Neural crest cell (in vitro differentiated cells): ENCODE measurements at regions not wholly inside any gene's neighbourhood (a gene's known extent, or its start where the extent isn't known, plus 50 kb on each side); places are given as distances from the start of the nearest gene placed in this dataset.

Experiments
- DNase-seq: peaks from one replicate; pipeline ENCODE4 v3.0.0; 2021; ENCODE audit warnings: low read depth, mixed read lengths, low spot score
- H3K27ac Mint-ChIP-seq: one replicate; pipeline ENCODE4 v1.8.0; 2021; ENCODE audit warnings: mild to moderate bottlenecking, mixed read lengths; ENCODE audit not compliant: unreplicated experiment
- H3K27me3 Mint-ChIP-seq: 2 replicates; pipeline ENCODE4 v1.8.0; 2021; ENCODE audit warnings: low read depth, mild to moderate bottlenecking, mixed read lengths
- H3K36me3 Mint-ChIP-seq: 2 replicates; pipeline ENCODE4 v1.8.0; 2021; ENCODE audit warnings: low read depth, mild to moderate bottlenecking, mixed read lengths
- H3K4me1 Mint-ChIP-seq: 2 replicates; pipeline ENCODE4 v1.8.0; 2021; ENCODE audit warnings: mixed read lengths
- H3K4me3 Mint-ChIP-seq: one replicate; pipeline ENCODE4 v1.8.0; 2021; ENCODE audit warnings: mild to moderate bottlenecking, mixed read lengths
- H3K9me3 Mint-ChIP-seq: 2 replicates; pipeline ENCODE4 v1.8.0; 2021; ENCODE audit warnings: mixed read lengths
- TF ChIP-seq, protein P1 (sequence below): fragments of 200-600 bp; sonication (generic); conservative IDR thresholded peaks from 2 replicates; pipeline ENCODE4 v1.5.0; 2021; ENCODE audit warnings: antibody characterized with exemption, mild to moderate bottlenecking

DNA sequence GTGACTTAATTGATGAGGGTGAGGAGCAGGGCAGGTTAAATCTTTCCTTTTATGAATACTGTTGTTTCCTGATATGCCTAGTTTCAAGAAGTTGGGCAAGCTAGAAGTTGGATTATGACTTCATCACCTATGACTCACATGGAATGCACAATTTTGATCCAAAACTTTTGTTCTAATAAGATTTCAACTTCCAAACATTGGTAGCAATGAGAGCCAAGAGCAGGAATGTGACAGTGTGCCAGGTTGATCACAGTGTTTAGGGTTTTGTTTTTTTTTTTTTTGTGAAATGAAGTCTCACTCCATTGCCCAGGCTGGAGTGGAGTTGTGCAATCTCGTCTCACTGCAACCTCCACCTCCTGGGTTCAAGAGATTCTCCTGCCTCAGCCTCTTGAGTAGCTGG is 349.4 kb downstream of the DUSP10 start:
- Mint-ChIP-seq H3K9me3 (peaks cover 11% of the 10 kb centered on the region), H3K27me3 (no peaks in the 10 kb centered on the region), H3K4me3 (no peak overlapping the region), H3K27ac (no peak overlapping the region), H3K4me1 (no peaks in the 10 kb centered on the region), H3K36me3 (no peaks in the 10 kb centered on the region)
- DNase-seq = no peak
- TF ChIP-seq, protein P1, sequence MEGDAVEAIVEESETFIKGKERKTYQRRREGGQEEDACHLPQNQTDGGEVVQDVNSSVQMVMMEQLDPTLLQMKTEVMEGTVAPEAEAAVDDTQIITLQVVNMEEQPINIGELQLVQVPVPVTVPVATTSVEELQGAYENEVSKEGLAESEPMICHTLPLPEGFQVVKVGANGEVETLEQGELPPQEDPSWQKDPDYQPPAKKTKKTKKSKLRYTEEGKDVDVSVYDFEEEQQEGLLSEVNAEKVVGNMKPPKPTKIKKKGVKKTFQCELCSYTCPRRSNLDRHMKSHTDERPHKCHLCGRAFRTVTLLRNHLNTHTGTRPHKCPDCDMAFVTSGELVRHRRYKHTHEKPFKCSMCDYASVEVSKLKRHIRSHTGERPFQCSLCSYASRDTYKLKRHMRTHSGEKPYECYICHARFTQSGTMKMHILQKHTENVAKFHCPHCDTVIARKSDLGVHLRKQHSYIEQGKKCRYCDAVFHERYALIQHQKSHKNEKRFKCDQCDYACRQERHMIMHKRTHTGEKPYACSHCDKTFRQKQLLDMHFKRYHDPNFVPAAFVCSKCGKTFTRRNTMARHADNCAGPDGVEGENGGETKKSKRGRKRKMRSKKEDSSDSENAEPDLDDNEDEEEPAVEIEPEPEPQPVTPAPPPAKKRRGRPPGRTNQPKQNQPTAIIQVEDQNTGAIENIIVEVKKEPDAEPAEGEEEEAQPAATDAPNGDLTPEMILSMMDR = no peak

DNA sequence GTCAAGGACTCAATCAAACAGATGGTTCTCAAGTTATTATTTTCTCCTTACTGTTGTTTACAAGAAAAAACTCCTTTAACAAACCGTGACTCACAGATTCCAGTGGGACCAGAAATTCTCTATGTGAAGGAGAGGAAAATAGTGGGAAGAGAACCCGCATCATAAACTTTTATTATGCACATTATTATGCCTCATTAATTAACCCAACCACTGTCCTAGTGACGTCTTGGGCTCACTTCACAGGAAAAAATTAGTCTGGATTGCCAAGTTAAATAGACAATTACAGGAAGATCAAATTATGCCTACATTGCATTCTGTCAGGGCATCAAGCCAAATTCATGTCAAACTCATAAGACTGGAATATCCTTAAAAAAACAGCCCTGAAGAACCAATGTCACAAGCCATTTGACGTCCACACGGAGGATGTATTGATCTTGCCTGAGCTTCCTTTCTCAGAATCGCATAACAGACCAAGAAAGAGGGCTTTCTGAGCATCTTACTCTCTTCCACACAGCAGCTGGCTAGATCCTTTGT is 347.8 kb downstream of the DUSP10 start:
- TF ChIP-seq, protein P1 = no peak
- no peaks in the 10 kb centered on the region for H3K4me1 Mint-ChIP-seq
- H3K9me3 Mint-ChIP-seq = peaks cover 7% of the 10 kb centered on the region
- H3K4me3 Mint-ChIP-seq = no peak overlapping the region
- no peak for DNase-seq
- no peak overlapping the region for H3K27ac Mint-ChIP-seq
- H3K27me3 Mint-ChIP-seq = no peaks in the 10 kb centered on the region
- H3K36me3 Mint-ChIP-seq = no peaks in the 10 kb centered on the region

DNA sequence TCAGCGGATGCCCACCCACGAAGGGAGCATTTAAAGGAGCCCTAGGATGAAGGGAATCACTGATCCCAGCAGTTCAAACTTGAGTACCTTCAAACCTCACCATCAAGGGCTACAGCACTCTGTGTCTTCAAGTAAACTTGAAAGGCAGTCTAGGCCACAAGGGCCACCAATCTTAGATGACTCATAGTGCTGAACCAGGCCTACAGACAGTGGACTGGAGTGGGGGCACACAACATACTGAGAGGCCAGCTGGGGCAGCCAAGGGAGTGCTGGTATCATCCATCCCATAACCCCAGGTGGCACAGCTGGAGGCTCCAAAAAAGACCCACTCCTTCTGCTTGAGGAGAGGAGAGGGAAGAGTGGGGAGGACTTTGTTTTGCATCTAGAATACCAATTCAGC is 345.4 kb downstream of the DUSP10 start:
- DNase-seq = no peak
- TF ChIP-seq, protein P1 = no peak
- Mint-ChIP-seq H3K9me3 (peaks cover 5% of the 10 kb centered on the region), H3K27ac (no peak overlapping the region), H3K36me3 (no peaks in the 10 kb centered on the region), H3K27me3 (no peaks in the 10 kb centered on the region), H3K4me3 (no peak overlapping the region), H3K4me1 (no peaks in the 10 kb centered on the region)

DNA sequence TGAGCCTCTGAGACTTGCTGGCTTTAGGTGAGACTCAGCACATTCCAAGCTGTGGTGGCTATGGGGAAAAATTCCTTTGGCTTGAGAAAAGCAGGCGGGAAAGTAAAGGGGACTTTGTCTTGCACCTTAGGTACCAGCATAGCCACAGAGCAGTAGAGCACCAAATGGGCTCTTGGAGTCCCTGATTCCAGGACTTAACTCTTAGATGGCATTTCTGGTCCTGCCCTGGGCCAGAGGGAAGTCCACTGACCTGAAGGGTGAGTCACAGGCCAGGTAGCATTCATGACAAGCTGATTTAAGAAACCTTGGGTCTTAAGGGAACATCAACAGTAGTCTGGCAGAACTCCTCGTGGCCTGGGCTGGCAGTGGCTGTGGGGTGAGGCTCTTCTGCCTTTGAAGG is 344.7 kb downstream of the DUSP10 start:
- peaks cover 5% of the 10 kb centered on the region for H3K9me3 Mint-ChIP-seq
- TF ChIP-seq, protein P1 = no peak
- no peak for DNase-seq
- H3K27me3 Mint-ChIP-seq = no peaks in the 10 kb centered on the region
- H3K4me3 Mint-ChIP-seq = no peak overlapping the region
- H3K36me3 Mint-ChIP-seq = no peaks in the 10 kb centered on the region
- H3K4me1 Mint-ChIP-seq = no peaks in the 10 kb centered on the region
- H3K27ac Mint-ChIP-seq = no peak overlapping the region

DNA sequence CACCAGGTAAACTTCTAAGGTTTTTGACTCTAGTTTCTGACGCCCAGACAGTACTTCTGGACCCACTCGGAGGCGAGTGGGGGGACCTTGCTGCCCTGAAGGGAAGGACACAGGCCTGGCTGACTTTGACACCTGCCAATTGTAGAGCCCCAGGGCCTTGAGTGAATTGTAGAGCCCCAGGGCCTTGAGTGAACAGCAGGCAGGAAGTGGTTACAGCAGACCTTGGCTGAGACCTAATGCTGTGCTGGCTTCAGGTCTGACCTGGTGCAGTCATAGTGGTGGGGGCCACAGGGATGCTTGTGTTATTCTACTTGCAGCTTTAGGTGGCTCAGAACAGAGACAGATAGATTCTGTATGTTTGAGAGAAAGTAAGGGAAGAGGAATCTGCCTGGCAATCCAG is 344.3 kb downstream of the DUSP10 start:
- Mint-ChIP-seq H3K36me3 (no peaks in the 10 kb centered on the region), H3K27me3 (peaks cover 2% of the 10 kb centered on the region), H3K27ac (no peak overlapping the region), H3K4me3 (no peak overlapping the region), H3K4me1 (no peaks in the 10 kb centered on the region), H3K9me3 (peaks cover 5% of the 10 kb centered on the region)
- DNase-seq = no peak
- TF ChIP-seq, protein P1 = no peak

DNA sequence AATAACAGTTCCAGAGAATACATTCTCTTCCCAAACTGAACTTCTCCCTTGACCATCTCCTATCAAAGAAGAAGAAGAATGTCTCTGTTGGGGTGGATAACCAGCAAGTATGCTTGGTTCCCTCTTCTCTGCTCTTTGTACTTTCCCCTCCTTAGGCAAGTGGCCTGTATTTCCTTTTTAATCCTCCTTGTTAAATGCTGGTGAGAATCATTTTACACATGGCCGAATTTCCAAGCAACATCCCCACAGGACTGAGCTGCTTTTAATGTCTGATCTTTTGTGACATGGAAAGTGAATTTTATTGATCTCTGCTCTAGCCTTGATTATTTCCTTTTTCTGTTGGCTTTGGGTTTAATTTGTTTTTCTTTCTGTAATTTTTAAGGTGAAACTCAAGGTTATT is 336.7 kb downstream of the DUSP10 start:
- TF ChIP-seq, protein P1 = no peak
- no peaks in the 10 kb centered on the region for H3K36me3 Mint-ChIP-seq
- peaks cover 3% of the 10 kb centered on the region for H3K9me3 Mint-ChIP-seq
- no peak overlapping the region for H3K27ac Mint-ChIP-seq
- H3K27me3 Mint-ChIP-seq = peaks cover 16% of the 10 kb centered on the region
- no peaks in the 10 kb centered on the region for H3K4me1 Mint-ChIP-seq
- no peak overlapping the region for H3K4me3 Mint-ChIP-seq
- DNase-seq = no peak
